NCI-H446 (cell line): ENCODE measurements at regions not wholly inside any gene's neighbourhood (a gene's known extent, or its start where the extent isn't known, plus 50 kb on each side); places are given as distances from the start of the nearest gene placed in this dataset.

Experiments
- DNase-seq, 2 experiments: peaks; one replicate each; lab custom pipeline; 2025; lab: John Stamatoyannopoulos, UW

GRCh38 chr4:123455360-123455759, 58.8 kb downstream of the SPRY1 start:
- no peak for DNase-seq

- DNase-seq, result no peak
Measured at GRCh38 chr4:123462007-123462406, 65.4 kb downstream of the SPRY1 start.

- DNase-seq, result no peak
Measured at GRCh38 chr4:123463869-123464268, 67.3 kb downstream of the SPRY1 start.

GRCh38 chr4:123465416-123465815, 68.8 kb downstream of the SPRY1 start:
- no peak for DNase-seq

- DNase-seq, result no peak
Measured at GRCh38 chr4:123466080-123466785, 69.6 kb downstream of the SPRY1 start.

GRCh38 chr4:123468479-123469031, 72.0 kb downstream of the SPRY1 start:
- no peak for DNase-seq

GRCh38 chr4:123469245-123469644, 72.7 kb downstream of the SPRY1 start:
- DNase-seq, result no peak

GRCh38 chr4:123469696-123470095, 73.1 kb downstream of the SPRY1 start:
- DNase-seq, result no peak

- DNase-seq, result no peak
Measured at GRCh38 chr4:123470640-123471039, 74.0 kb downstream of the SPRY1 start.

GRCh38 chr4:123471655-123472369, 75.2 kb downstream of the SPRY1 start:
- DNase-seq, result no peak

GRCh38 chr4:123474817-123475216, 78.2 kb downstream of the SPRY1 start:
- no peak for DNase-seq

GRCh38 chr4:123476089-123476488, 79.5 kb downstream of the SPRY1 start:
- DNase-seq, result no peak

GRCh38 chr4:123477711-123478209, 81.2 kb downstream of the SPRY1 start:
- DNase-seq, result no peak

- DNase-seq, result no peak
Measured at GRCh38 chr4:123478859-123479345, 82.3 kb downstream of the SPRY1 start.

GRCh38 chr4:123479944-123480343, 83.3 kb downstream of the SPRY1 start:
- DNase-seq, result no peak

- DNase-seq, result no peak
Measured at GRCh38 chr4:123480706-123481418, 84.3 kb downstream of the SPRY1 start.

- DNase-seq, result no peak
Measured at GRCh38 chr4:123481717-123482116, 85.1 kb downstream of the SPRY1 start.

- DNase-seq, result no peak
Measured at GRCh38 chr4:123484291-123484926, 87.8 kb downstream of the SPRY1 start.

- no peak for DNase-seq
Measured at GRCh38 chr4:123485601-123486000, 89.0 kb downstream of the SPRY1 start.

GRCh38 chr4:123488916-123489315, 92.3 kb downstream of the SPRY1 start:
- no peak for DNase-seq

GRCh38 chr4:123495530-123495929, 98.9 kb downstream of the SPRY1 start:
- DNase-seq, result no peak

GRCh38 chr4:123496421-123496820, 99.8 kb downstream of the SPRY1 start:
- DNase-seq, result no peak
